IMR-90 (cell line): ENCODE measurements at regions not wholly inside any gene's neighbourhood (a gene's known extent, or its start where the extent isn't known, plus 50 kb on each side); places are given as distances from the start of the nearest gene placed in this dataset.

ENCODE experiments used
- ATAC-seq: fragments of 200-7000 bp; cut with Tn5 transposase; 2 replicates; pipeline ENCODE4 v1.9.1; 2020; ENCODE audit warnings: low read depth, mild to moderate bottlenecking, moderate library complexity
- BruUV-seq: library from RNA; stranded (reverse); fragments of 400-500 nt; replicated peaks from 2 replicates; lab custom pipeline; 2021; lab: Mats Ljungman, UMichigan
- CTCF ChIA-PET: fragments of 300-600 bp; formaldehyde crosslinking; extraction: SDS; loops from one replicate; lab custom pipeline; 2021; ENCODE audit warnings: antibody characterized with exemption; lab: Yijun Ruan, JAX
- POLR2A ChIA-PET: fragments of 300-600 bp; sonication (Branson Sonifier 250); formaldehyde crosslinking; loops from one replicate; lab custom pipeline; 2022; ENCODE audit warnings: antibody characterized with exemption; ENCODE audit not compliant: unreplicated experiment; lab: Charles Lee
- DNase-seq: peaks from one replicate; pipeline ENCODE4 v3.0.0; 2013
- H2AFZ ChIP-seq: replicated peaks from 2 replicates; pipeline ENCODE3; 2013; ENCODE audit warnings: low read length, mild to moderate bottlenecking; ENCODE audit not compliant: poor library complexity
- H2AK5ac ChIP-seq: 2 replicates; pipeline ENCODE4 v1.6.1; 2013; ENCODE audit warnings: low read depth, low read length, inconsistent platforms
- H2AK9ac ChIP-seq: replicated peaks from 2 replicates; pipeline ENCODE3; 2013; ENCODE audit warnings: mild to moderate bottlenecking, low read depth, low read length, moderate library complexity; ENCODE audit not compliant: poor library complexity
- H2BK120ac ChIP-seq: 2 replicates; pipeline ENCODE4 v1.6.1; 2013; ENCODE audit warnings: low read depth, low read length, inconsistent platforms
- H2BK15ac ChIP-seq: 3 replicates; pipeline ENCODE4 v1.6.1; 2013; ENCODE audit warnings: low read depth, low read length, inconsistent platforms
- H2BK20ac ChIP-seq: 2 replicates; pipeline ENCODE4 v1.6.1; 2013; ENCODE audit warnings: low read depth, mild to moderate bottlenecking, inconsistent platforms, low read length, moderate library complexity
- H2BK5ac ChIP-seq: 2 replicates; pipeline ENCODE4 v1.6.1; 2013; ENCODE audit warnings: mild to moderate bottlenecking, low read depth, low read length, inconsistent platforms; ENCODE audit not compliant: poor library complexity, severe bottlenecking
- H3K14ac ChIP-seq: replicated peaks from 2 replicates; pipeline ENCODE4 v1.6.1; 2013; ENCODE audit warnings: low read depth, low read length, inconsistent platforms
- H3K18ac ChIP-seq: 2 replicates; pipeline ENCODE4 v1.6.1; 2013; ENCODE audit warnings: low read depth, low read length, control low read depth
- H3K23ac ChIP-seq: 2 replicates; pipeline ENCODE4 v1.6.1; 2013; ENCODE audit warnings: low read depth, low read length, inconsistent platforms
- H3K27ac ChIP-seq: 2 replicates; pipeline ENCODE4 v1.5.1; 2013; ENCODE audit warnings: mild to moderate bottlenecking, control low read depth, low read length; ENCODE audit not compliant: insufficient read depth
- H3K27me3 ChIP-seq: 2 replicates; pipeline ENCODE4 v1.6.1; 2013; ENCODE audit warnings: low read length; ENCODE audit not compliant: control insufficient read depth, insufficient read depth
- H3K36me3 ChIP-seq: 2 replicates; pipeline ENCODE4 v1.6.1; 2013; ENCODE audit warnings: low read length, mixed read lengths; ENCODE audit not compliant: control insufficient read depth, insufficient read depth
- H3K4ac ChIP-seq: 2 replicates; pipeline ENCODE4 v1.6.1; 2013; ENCODE audit warnings: low read depth, low read length, inconsistent platforms
- H3K4me1 ChIP-seq: 2 replicates; pipeline ENCODE4 v1.6.1; 2013; ENCODE audit warnings: low read length, mixed read lengths; ENCODE audit not compliant: control insufficient read depth, insufficient read depth
- H3K4me2 ChIP-seq: 2 replicates; pipeline ENCODE4 v1.6.1; 2013; ENCODE audit warnings: low read depth, mild to moderate bottlenecking, control low read depth, low read length, moderate library complexity
- H3K4me3 ChIP-seq: 2 replicates; pipeline ENCODE4 v1.5.1; 2013; ENCODE audit warnings: low read depth, mild to moderate bottlenecking, control low read depth, low read length, moderate library complexity; ENCODE audit not compliant: insufficient read depth
- H3K56ac ChIP-seq: 2 replicates; pipeline ENCODE4 v1.6.1; 2013; ENCODE audit warnings: low read length, inconsistent platforms; ENCODE audit not compliant: insufficient read depth; ENCODE audit errors: extremely low read depth
- H3K79me1 ChIP-seq, 2 experiments: 2 replicates each; pipeline ENCODE4 v1.6.1; 2013; ENCODE audit warnings: low read length in 2 of 2, inconsistent platforms in 1 of 2, low read depth in 1 of 2
- H3K9ac ChIP-seq: 2 replicates; pipeline ENCODE4 v1.6.1; 2013; ENCODE audit warnings: low read depth, low read length, control low read depth
- H3K9me1 ChIP-seq: 2 replicates; pipeline ENCODE4 v1.6.1; 2013; ENCODE audit warnings: low read length, inconsistent platforms; ENCODE audit not compliant: insufficient read depth
- H3K9me3 ChIP-seq: 2 replicates; pipeline ENCODE4 v1.6.1; 2013; ENCODE audit warnings: low read length; ENCODE audit not compliant: control insufficient read depth, insufficient read depth
- H4K20me1 ChIP-seq: 2 replicates; pipeline ENCODE4 v1.6.1; 2013; ENCODE audit warnings: low read length, inconsistent platforms; ENCODE audit not compliant: insufficient read depth
- H4K5ac ChIP-seq: 2 replicates; pipeline ENCODE4 v1.6.1; 2013; ENCODE audit warnings: mild to moderate bottlenecking, low read depth, low read length, control low read depth
- H4K8ac ChIP-seq, 2 experiments: 2 replicates each; pipeline ENCODE4 v1.6.1; 2013; ENCODE audit warnings: low read depth in 2 of 2, low read length in 2 of 2, control low read depth in 1 of 2, inconsistent platforms in 1 of 2
- H4K91ac ChIP-seq: 2 replicates; pipeline ENCODE4 v1.6.1; 2013; ENCODE audit warnings: low read depth, low read length, inconsistent platforms; ENCODE audit not compliant: insufficient read depth
- BHLHE40 ChIP-seq: fragments of 150-350 bp; IDR thresholded peaks from 2 replicates; pipeline ENCODE4 v1.6.1; 2016; ENCODE audit warnings: mild to moderate bottlenecking, low read depth, low read length
- CEBPB ChIP-seq: IDR thresholded peaks from 2 replicates; pipeline ENCODE4 v1.6.1; 2012; ENCODE audit warnings: low read depth, low read length, improper control_type of control experiment
- CHD1 ChIP-seq: IDR thresholded peaks from 2 replicates; pipeline ENCODE4 v1.6.1; 2012; ENCODE audit warnings: low read depth, low read length, improper control_type of control experiment
- CTCF ChIP-seq: conservative IDR thresholded peaks from 2 replicates; pipeline ENCODE4 v1.5.1; 2012; ENCODE audit warnings: mild to moderate bottlenecking, low read depth, low read length, improper control_type of control experiment
- ELK1 ChIP-seq: fragments of 150-350 bp; IDR thresholded peaks from 2 replicates; pipeline ENCODE4 v1.6.1; 2016; ENCODE audit warnings: low read depth, mild to moderate bottlenecking, low read length, moderate library complexity, borderline replicate concordance
- FOS ChIP-seq: fragments of 150-350 bp; IDR thresholded peaks from 2 replicates; pipeline ENCODE4 v1.6.1; 2016; ENCODE audit warnings: low read depth, low read length
- MAFK ChIP-seq: IDR thresholded peaks from 2 replicates; pipeline ENCODE4 v1.6.1; 2012; ENCODE audit warnings: low read depth, low read length, improper control_type of control experiment
- MAZ ChIP-seq: IDR thresholded peaks from 2 replicates; pipeline ENCODE4 v1.6.1; 2012; ENCODE audit warnings: low read depth, mild to moderate bottlenecking, low read length, improper control_type of control experiment, moderate library complexity, borderline replicate concordance
- MXI1 ChIP-seq: IDR thresholded peaks from 2 replicates; pipeline ENCODE4 v1.6.1; 2012; ENCODE audit warnings: low read depth, mild to moderate bottlenecking, low read length, moderate library complexity, borderline replicate concordance
- NFE2L2 ChIP-seq: fragments of 150-350 bp; IDR thresholded peaks from 2 replicates; pipeline ENCODE4 v1.6.1; 2016; ENCODE audit warnings: low read depth, mild to moderate bottlenecking, low read length
- POLR2A ChIP-seq: IDR thresholded peaks from 2 replicates; pipeline ENCODE4 v1.6.1; 2012; ENCODE audit warnings: mild to moderate bottlenecking, low read depth, low read length
- RAD21 ChIP-seq: IDR thresholded peaks from 2 replicates; pipeline ENCODE4 v1.6.1; 2012; ENCODE audit warnings: low read length, improper control_type of control experiment
- RCOR1 ChIP-seq: IDR thresholded peaks from 2 replicates; pipeline ENCODE4 v1.6.1; 2012; ENCODE audit warnings: mild to moderate bottlenecking, low read length, improper control_type of control experiment; ENCODE audit not compliant: insufficient replicate concordance
- RFX5 ChIP-seq: IDR thresholded peaks from 2 replicates; pipeline ENCODE4 v1.8.0; 2012; ENCODE audit warnings: low read depth, mild to moderate bottlenecking, low read length, moderate library complexity
- SMC3 ChIP-seq: fragments of 150-350 bp; IDR thresholded peaks from 2 replicates; pipeline ENCODE4 v1.6.1; 2016; ENCODE audit warnings: low read depth, mild to moderate bottlenecking, antibody characterized with exemption, low read length, moderate library complexity
- USF2 ChIP-seq: fragments of 150-350 bp; IDR thresholded peaks from 2 replicates; pipeline ENCODE4 v1.6.1; 2017; ENCODE audit warnings: mild to moderate bottlenecking, antibody characterized with exemption, low read length, low read depth
- WGBS, 2 experiments: methylation state at CpG; one replicate each; pipeline versions ENCODE4 v1.1.5 to v1.1.7; 2013; ENCODE audit warnings: missing lambda C conversion rate in 2 of 2; ENCODE audit not compliant: insufficient read length in 1 of 2; ENCODE audit errors: extremely low coverage in 2 of 2; 5-methylcytosine and 5-hydroxymethylcytosine counted together
- dilution Hi-C: fragments of 300-500 bp; cut with HindIII; formaldehyde crosslinking; loops from one replicate; pipeline ENCODE4 v1.14.3; 2018; ENCODE audit warnings: low sequenced_read_pairs; ENCODE audit not compliant: unreplicated experiment
- in situ Hi-C: fragments of 300-500 bp; cut with MboI; formaldehyde crosslinking; loops from 3 replicates; pipeline ENCODE4 v1.14.3; 2019; ENCODE audit warnings: low sequenced_read_pairs, inconsistent platforms, mixed read lengths
- intact Hi-C: fragments of 100-400 bp; cut with micrococcal nuclease; formaldehyde crosslinking; loops from 2 replicates; pipeline ENCODE4 v1.10.0; 2022

GRCh38 chr4:124535003-124535402 is 177.5 kb downstream of the ANKRD50 start:
- Histone ChIP-seq H2BK5ac (no peak overlapping the region), H3K4ac (no peak overlapping the region), H2AK9ac (no peak overlapping the region), H3K4me3 (no peak overlapping the region), H3K27me3 (no peaks in the 10 kb centered on the region), H2BK120ac (no peak overlapping the region), H3K9me1 (no peaks in the 10 kb centered on the region), H2BK15ac (no peak overlapping the region), H3K4me2 (no peak overlapping the region), H3K36me3 (no peaks in the 10 kb centered on the region), H4K8ac (no peak overlapping the region), H3K9ac (no peak overlapping the region), H4K20me1 (no peaks in the 10 kb centered on the region), H3K14ac (no peak overlapping the region), H3K23ac (no peak overlapping the region), H3K4me1 (no peaks in the 10 kb centered on the region), H3K9me3 (no peaks in the 10 kb centered on the region), H2AK5ac (no peak overlapping the region), H3K56ac (no peak overlapping the region), H3K18ac (no peak overlapping the region), H4K91ac (no peak overlapping the region), H4K5ac (no peak overlapping the region), H2AFZ (no peak overlapping the region), H2BK20ac (no peak overlapping the region), H3K79me1 (no peaks in the 10 kb centered on the region), H3K27ac (no peak overlapping the region)
- no TSS peak for BruUV-seq
- no CpG with 5 or more reads among the region's 1 CpG for WGBS, 2 experiments
- ChIA-PET CTCF (interaction anchor here (0.6 kb wide), 1 partner anchor 96 kb away, joined by 3 read pairs; no protein-coding TSS in a partner anchor), POLR2A (no interaction called here)
- in situ Hi-C loops: no loop called here
- no peak for DNase-seq
- no peak for ATAC-seq
- TF ChIP-seq CHD1: no peak
- TF ChIP-seq CEBPB: no peak
- TF ChIP-seq MAFK: no peak
- TF ChIP-seq BHLHE40: no peak
- TF ChIP-seq USF2: no peak
- no peak for TF ChIP-seq MAZ
- no peak for TF ChIP-seq RCOR1
- no peak for TF ChIP-seq POLR2A
- no peak for TF ChIP-seq SMC3
- no peak for TF ChIP-seq NFE2L2
- no peak for TF ChIP-seq CTCF
- no peak for TF ChIP-seq MXI1
- no peak for TF ChIP-seq ELK1
- no peak for TF ChIP-seq FOS
- TF ChIP-seq RFX5: no peak
- TF ChIP-seq RAD21: no peak
- intact Hi-C loops: no loop called here
- dilution Hi-C loops: no loop called here
